Neural progenitor cell (in vitro differentiated cells): ENCODE measurements at regions not wholly inside any gene's neighbourhood (a gene's known extent, or its start where the extent isn't known, plus 50 kb on each side); places are given as distances from the start of the nearest gene placed in this dataset.

Source experiments
- DNase-seq: peaks from one replicate; pipeline ENCODE4 v3.0.0-alpha.2; 2016; ENCODE audit warnings: low spot score
- H2AFZ ChIP-seq: fragments of 200-600 bp; sonication (generic); replicated peaks from 2 replicates; pipeline ENCODE4 v1.6.1; 2016; ENCODE audit warnings: antibody characterized with exemption
- H3F3A ChIP-seq: fragments of 200-600 bp; sonication (generic); 2 replicates; pipeline ENCODE4 v1.6.1; 2016; ENCODE audit warnings: antibody characterized with exemption, low read depth
- H3K27ac ChIP-seq: fragments of 200-600 bp; sonication (generic); 2 replicates; pipeline ENCODE4 v1.5.1; 2016; ENCODE audit warnings: mild to moderate bottlenecking
- H3K27me3 ChIP-seq: fragments of 200-600 bp; sonication (generic); 2 replicates; pipeline ENCODE4 v1.6.1; 2016; ENCODE audit warnings: mild to moderate bottlenecking, moderate library complexity
- H3K36me3 ChIP-seq: fragments of 200-600 bp; sonication (generic); 2 replicates; pipeline ENCODE4 v1.5.1; 2016
- H3K4me1 ChIP-seq: fragments of 200-600 bp; sonication (generic); 2 replicates; pipeline ENCODE4 v1.6.1; 2016; ENCODE audit warnings: mixed run types
- H3K4me2 ChIP-seq: fragments of 200-600 bp; sonication (generic); 2 replicates; pipeline ENCODE4 v1.6.1; 2016
- H3K4me3 ChIP-seq: fragments of 200-600 bp; sonication (generic); 2 replicates; pipeline ENCODE4 v1.5.1; 2016
- H3K79me2 ChIP-seq: fragments of 200-600 bp; sonication (generic); 2 replicates; pipeline ENCODE4 v1.6.1; 2016; ENCODE audit warnings: low read depth
- H3K9ac ChIP-seq: fragments of 200-600 bp; sonication (generic); 2 replicates; pipeline ENCODE4 v1.6.1; 2016
- H3K9me3 ChIP-seq: fragments of 200-600 bp; sonication (generic); 2 replicates; pipeline ENCODE4 v1.5.1; 2016; ENCODE audit warnings: low read depth
- H4K20me1 ChIP-seq: fragments of 200-600 bp; sonication (generic); 2 replicates; pipeline ENCODE4 v1.6.1; 2016; ENCODE audit warnings: low read depth
- H3K27ac Mint-ChIP-seq: 3 replicates; pipeline ENCODE4 v1.8.0; 2021; ENCODE audit warnings: mixed read lengths
- H3K27me3 Mint-ChIP-seq: 2 replicates; pipeline ENCODE4 v1.8.0; 2022; ENCODE audit warnings: low read depth, mild to moderate bottlenecking, inconsistent platforms, moderate library complexity, mixed read lengths; ENCODE audit not compliant: insufficient read depth
- H3K36me3 Mint-ChIP-seq: 3 replicates; pipeline ENCODE4 v1.8.0; 2021; ENCODE audit warnings: mixed read lengths
- H3K4me1 Mint-ChIP-seq: 3 replicates; pipeline ENCODE4 v1.8.0; 2021; ENCODE audit warnings: mixed read lengths
- H3K4me3 Mint-ChIP-seq: 3 replicates; pipeline ENCODE4 v1.8.0; 2021; ENCODE audit warnings: mild to moderate bottlenecking, moderate library complexity, mixed read lengths
- H3K9me3 Mint-ChIP-seq: 3 replicates; pipeline ENCODE4 v1.8.0; 2020; ENCODE audit warnings: mixed read lengths
- EZH2 ChIP-seq: fragments of 200-600 bp; sonication (generic); IDR thresholded peaks from 2 replicates; pipeline ENCODE4 v1.6.1; 2017; ENCODE audit warnings: antibody characterized with exemption, mild to moderate bottlenecking, moderate library complexity
- EZH2phosphoT487 ChIP-seq: fragments of 200-600 bp; sonication (generic); IDR thresholded peaks from 2 replicates; pipeline ENCODE4 v1.6.1; 2017; ENCODE audit warnings: antibody characterized with exemption
- TF ChIP-seq, protein P1 (sequence below): fragments of 200-600 bp; sonication (generic); IDR thresholded peaks from 2 replicates; pipeline ENCODE4 v1.5.1; 2017; ENCODE audit warnings: antibody characterized with exemption, mild to moderate bottlenecking

DNA sequence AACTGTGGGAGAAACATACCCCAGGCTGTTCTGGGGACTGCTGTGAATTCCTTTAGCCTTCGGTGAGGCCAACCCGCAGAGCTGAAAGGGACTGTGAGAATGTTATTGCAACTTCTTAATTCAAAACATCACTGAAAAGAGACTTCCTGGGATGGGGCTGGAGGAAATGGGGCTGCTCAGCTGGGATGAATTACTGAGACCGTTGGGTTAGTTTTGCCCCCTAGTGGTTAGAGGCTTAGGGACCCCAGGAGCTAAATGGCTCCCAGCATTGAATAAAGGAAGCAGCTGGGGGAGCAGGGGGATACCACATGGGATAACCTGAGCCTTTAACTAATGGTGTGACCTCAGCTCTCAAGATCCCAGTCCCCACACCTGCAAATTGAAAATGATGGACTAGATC is 941.1 kb upstream of the FANCL start:
- peaks cover 25% of the 10 kb centered on the region for H3K4me1 ChIP-seq
- H3K4me2 ChIP-seq = no peak overlapping the region
- TF ChIP-seq, protein P1, sequence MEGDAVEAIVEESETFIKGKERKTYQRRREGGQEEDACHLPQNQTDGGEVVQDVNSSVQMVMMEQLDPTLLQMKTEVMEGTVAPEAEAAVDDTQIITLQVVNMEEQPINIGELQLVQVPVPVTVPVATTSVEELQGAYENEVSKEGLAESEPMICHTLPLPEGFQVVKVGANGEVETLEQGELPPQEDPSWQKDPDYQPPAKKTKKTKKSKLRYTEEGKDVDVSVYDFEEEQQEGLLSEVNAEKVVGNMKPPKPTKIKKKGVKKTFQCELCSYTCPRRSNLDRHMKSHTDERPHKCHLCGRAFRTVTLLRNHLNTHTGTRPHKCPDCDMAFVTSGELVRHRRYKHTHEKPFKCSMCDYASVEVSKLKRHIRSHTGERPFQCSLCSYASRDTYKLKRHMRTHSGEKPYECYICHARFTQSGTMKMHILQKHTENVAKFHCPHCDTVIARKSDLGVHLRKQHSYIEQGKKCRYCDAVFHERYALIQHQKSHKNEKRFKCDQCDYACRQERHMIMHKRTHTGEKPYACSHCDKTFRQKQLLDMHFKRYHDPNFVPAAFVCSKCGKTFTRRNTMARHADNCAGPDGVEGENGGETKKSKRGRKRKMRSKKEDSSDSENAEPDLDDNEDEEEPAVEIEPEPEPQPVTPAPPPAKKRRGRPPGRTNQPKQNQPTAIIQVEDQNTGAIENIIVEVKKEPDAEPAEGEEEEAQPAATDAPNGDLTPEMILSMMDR = peak; percentile 64
- no peak for TF ChIP-seq EZH2
- peak overlapping the region; percentile 100 for H2AFZ ChIP-seq
- H3K9me3 ChIP-seq = no peaks in the 10 kb centered on the region
- peaks cover 14% of the 10 kb centered on the region for H3K4me1 Mint-ChIP-seq
- H3K27me3 ChIP-seq = no peaks in the 10 kb centered on the region
- no peaks in the 10 kb centered on the region for H3K36me3 Mint-ChIP-seq
- H3K4me3 ChIP-seq = no peak overlapping the region
- no peaks in the 10 kb centered on the region for H3K36me3 ChIP-seq
- no peak overlapping the region for H3K9ac ChIP-seq
- H3K9me3 Mint-ChIP-seq = no peaks in the 10 kb centered on the region
- no peaks in the 10 kb centered on the region for H4K20me1 ChIP-seq
- H3K4me3 Mint-ChIP-seq = no peak overlapping the region
- H3K27ac Mint-ChIP-seq = no peak overlapping the region
- H3K79me2 ChIP-seq = no peaks in the 10 kb centered on the region
- DNase-seq = peak; percentile 78
- no peaks in the 10 kb centered on the region for H3F3A ChIP-seq
- H3K27ac ChIP-seq = no peak overlapping the region
- H3K27me3 Mint-ChIP-seq = no peaks in the 10 kb centered on the region

DNA sequence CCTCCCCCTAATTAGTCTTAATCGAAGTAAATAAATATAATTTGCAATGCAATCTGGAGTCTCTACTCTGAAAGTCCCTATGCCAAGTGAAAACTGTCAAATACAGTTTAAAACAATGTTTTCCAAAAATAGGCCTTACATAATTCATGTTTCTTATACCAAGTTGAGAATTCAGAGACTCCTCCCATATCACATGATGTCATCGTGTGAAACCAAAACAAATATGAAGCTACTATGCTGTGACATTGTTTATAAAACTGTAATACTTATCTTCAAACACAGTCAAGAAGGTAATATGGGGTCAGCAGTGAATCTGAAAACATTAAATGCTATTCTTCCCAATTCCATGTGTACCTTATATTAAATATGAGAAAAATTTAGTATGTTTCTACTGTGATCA is 940.2 kb upstream of the FANCL start:
- H3K9me3 ChIP-seq = no peaks in the 10 kb centered on the region
- Mint-ChIP-seq H3K27me3 (no peaks in the 10 kb centered on the region), H3K9me3 (no peaks in the 10 kb centered on the region), H3K4me1 (peaks cover 14% of the 10 kb centered on the region), H3K4me3 (no peak overlapping the region), H3K27ac (no peak overlapping the region), H3K36me3 (no peaks in the 10 kb centered on the region)
- peaks cover 25% of the 10 kb centered on the region for H3K4me1 ChIP-seq
- H3K27me3 ChIP-seq = no peaks in the 10 kb centered on the region
- TF ChIP-seq, protein P1 = no peak
- TF ChIP-seq EZH2 (no peak), EZH2phosphoT487 (no peak)
- DNase-seq = no peak
- H3K4me3 ChIP-seq = no peak overlapping the region
- no peak overlapping the region for H3K27ac ChIP-seq
- no peaks in the 10 kb centered on the region for H3K36me3 ChIP-seq
- H3K9ac ChIP-seq = no peak overlapping the region
- H2AFZ ChIP-seq = no peak overlapping the region
- H3K79me2 ChIP-seq = no peaks in the 10 kb centered on the region
- no peaks in the 10 kb centered on the region for H3F3A ChIP-seq
- no peaks in the 10 kb centered on the region for H4K20me1 ChIP-seq
- H3K4me2 ChIP-seq = no peak overlapping the region

DNA sequence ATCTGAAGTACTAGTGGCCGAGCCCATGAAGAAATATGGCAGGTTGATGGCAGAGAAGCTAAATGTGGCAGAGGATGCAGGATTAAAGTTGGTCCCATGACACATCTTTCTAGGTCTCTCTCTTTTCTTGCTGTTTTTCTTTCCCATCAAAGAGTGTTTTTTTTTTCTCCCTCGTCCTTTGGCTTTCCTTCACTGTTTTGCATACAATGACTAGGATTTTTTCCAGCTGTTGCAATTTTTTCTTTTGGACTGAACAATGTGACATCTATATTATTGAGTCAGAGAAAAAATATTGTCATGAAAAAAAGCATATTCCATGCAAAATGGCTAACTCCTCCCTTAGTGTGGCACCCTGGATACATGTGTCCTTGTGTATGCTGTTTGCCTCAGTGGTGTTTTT is 939.5 kb upstream of the FANCL start:
- H2AFZ ChIP-seq = no peak overlapping the region
- H3K27ac Mint-ChIP-seq = no peak overlapping the region
- TF ChIP-seq EZH2phosphoT487 = no peak
- TF ChIP-seq, protein P1 = no peak
- no peak for TF ChIP-seq EZH2
- DNase-seq = no peak
- H3K79me2 ChIP-seq = no peaks in the 10 kb centered on the region
- no peak overlapping the region for H3K4me3 Mint-ChIP-seq
- no peak overlapping the region for H3K4me3 ChIP-seq
- no peaks in the 10 kb centered on the region for H3K9me3 Mint-ChIP-seq
- no peak overlapping the region for H3K9ac ChIP-seq
- no peaks in the 10 kb centered on the region for H3K9me3 ChIP-seq
- H3K4me2 ChIP-seq = no peak overlapping the region
- peaks cover 16% of the 10 kb centered on the region for H3K4me1 Mint-ChIP-seq
- no peaks in the 10 kb centered on the region for H3F3A ChIP-seq
- peaks cover 25% of the 10 kb centered on the region for H3K4me1 ChIP-seq
- no peaks in the 10 kb centered on the region for H4K20me1 ChIP-seq
- H3K36me3 ChIP-seq = no peaks in the 10 kb centered on the region
- no peaks in the 10 kb centered on the region for H3K27me3 ChIP-seq
- H3K27me3 Mint-ChIP-seq = no peaks in the 10 kb centered on the region
- no peak overlapping the region for H3K27ac ChIP-seq
- H3K36me3 Mint-ChIP-seq = no peaks in the 10 kb centered on the region

DNA sequence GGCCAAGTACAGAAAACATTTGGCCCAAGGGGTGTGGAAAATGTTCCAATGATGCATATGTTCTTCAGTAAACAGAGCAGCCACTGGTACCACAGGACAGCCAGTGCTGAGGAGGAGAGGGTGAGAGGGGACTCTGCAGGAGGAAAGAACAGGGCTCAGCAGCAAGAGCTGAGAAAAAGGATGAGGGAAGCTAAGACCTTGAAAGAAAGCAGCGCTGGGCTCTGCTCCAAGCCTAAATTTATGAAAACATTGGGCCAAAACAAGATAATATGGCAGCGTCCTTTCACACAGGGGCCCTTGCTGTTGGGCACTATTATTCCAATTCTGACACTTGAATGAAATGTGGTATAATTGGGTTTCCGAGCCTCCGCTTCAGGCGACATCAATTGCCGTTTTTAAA is 939.0 kb upstream of the FANCL start:
- no peaks in the 10 kb centered on the region for H4K20me1 ChIP-seq
- Mint-ChIP-seq H3K4me1 (peaks cover 20% of the 10 kb centered on the region), H3K9me3 (no peaks in the 10 kb centered on the region), H3K27ac (no peak overlapping the region), H3K36me3 (no peaks in the 10 kb centered on the region), H3K27me3 (no peaks in the 10 kb centered on the region), H3K4me3 (no peak overlapping the region)
- no peak for TF ChIP-seq EZH2
- no peak for TF ChIP-seq EZH2phosphoT487
- TF ChIP-seq, protein P1 = no peak
- H3K4me1 ChIP-seq = peaks cover 29% of the 10 kb centered on the region
- no peaks in the 10 kb centered on the region for H3K79me2 ChIP-seq
- no peaks in the 10 kb centered on the region for H3K9me3 ChIP-seq
- peaks cover 3% of the 10 kb centered on the region for H3F3A ChIP-seq
- H2AFZ ChIP-seq = no peak overlapping the region
- DNase-seq = no peak
- no peak overlapping the region for H3K4me3 ChIP-seq
- no peak overlapping the region for H3K27ac ChIP-seq
- H3K4me2 ChIP-seq = no peak overlapping the region
- H3K9ac ChIP-seq = no peak overlapping the region
- H3K27me3 ChIP-seq = no peaks in the 10 kb centered on the region
- no peaks in the 10 kb centered on the region for H3K36me3 ChIP-seq
